H1 (cell line): ENCODE measurements at regions not wholly inside any gene's neighbourhood (a gene's known extent, or its start where the extent isn't known, plus 50 kb on each side); places are given as distances from the start of the nearest gene placed in this dataset.

Experiments used
- EZH2 ChIP-seq: fragments of 200-600 bp; sonication (generic); IDR thresholded peaks from 2 replicates; pipeline ENCODE4 v1.7.1; 2012; ENCODE audit warnings: low read depth, mild to moderate bottlenecking, moderate library complexity, low read length, inconsistent platforms; ENCODE audit not compliant: severe bottlenecking
- POLR2AphosphoS5 ChIP-seq: IDR thresholded peaks from 2 replicates; pipeline ENCODE4 v1.6.1; 2011; ENCODE audit warnings: low read depth, low read length
- RAD21 ChIP-seq, 2 experiments: IDR thresholded peaks in 1 of 2; conservative IDR thresholded peaks in 1 of 2; 2 replicates each; pipeline ENCODE4 v1.6.1; 2011; ENCODE audit warnings: low read depth in 2 of 2, low read length in 2 of 2, improper control_type of control experiment in 1 of 2, inconsistent platforms in 1 of 2, mild to moderate bottlenecking in 1 of 2, moderate library complexity in 1 of 2
- TAF1 ChIP-seq: IDR thresholded peaks from 2 replicates; pipeline ENCODE4 v1.6.1; 2011; ENCODE audit warnings: mild to moderate bottlenecking, low read depth, low read length
- TF ChIP-seq, protein P1 (sequence below): IDR thresholded peaks from 2 replicates; pipeline ENCODE4 v1.6.1; 2012; ENCODE audit warnings: low read length, inconsistent platforms

DNA sequence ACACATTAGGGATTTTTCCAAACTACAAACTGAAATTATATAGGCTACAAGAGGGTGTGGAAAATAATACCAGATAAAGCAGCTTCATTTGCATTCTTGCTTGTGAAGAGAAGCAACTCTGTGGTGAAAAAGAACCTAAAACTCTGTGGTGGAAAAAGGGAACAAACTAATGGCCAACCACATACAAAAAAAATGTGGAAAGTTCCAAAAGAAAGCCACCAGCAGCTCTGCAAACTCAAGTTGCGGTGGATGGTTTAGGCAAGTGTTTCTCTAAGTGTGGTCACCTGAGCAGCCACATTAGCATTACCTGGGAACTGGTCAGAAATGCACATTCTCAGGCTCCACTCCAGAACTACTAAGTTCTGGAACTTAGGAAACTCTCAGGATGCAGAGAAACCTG lies 586.4 kb downstream of the ACTL7B start (continued):
- no peak for TF ChIP-seq TAF1
- no peak for TF ChIP-seq POLR2AphosphoS5
- TF ChIP-seq, protein P1, sequence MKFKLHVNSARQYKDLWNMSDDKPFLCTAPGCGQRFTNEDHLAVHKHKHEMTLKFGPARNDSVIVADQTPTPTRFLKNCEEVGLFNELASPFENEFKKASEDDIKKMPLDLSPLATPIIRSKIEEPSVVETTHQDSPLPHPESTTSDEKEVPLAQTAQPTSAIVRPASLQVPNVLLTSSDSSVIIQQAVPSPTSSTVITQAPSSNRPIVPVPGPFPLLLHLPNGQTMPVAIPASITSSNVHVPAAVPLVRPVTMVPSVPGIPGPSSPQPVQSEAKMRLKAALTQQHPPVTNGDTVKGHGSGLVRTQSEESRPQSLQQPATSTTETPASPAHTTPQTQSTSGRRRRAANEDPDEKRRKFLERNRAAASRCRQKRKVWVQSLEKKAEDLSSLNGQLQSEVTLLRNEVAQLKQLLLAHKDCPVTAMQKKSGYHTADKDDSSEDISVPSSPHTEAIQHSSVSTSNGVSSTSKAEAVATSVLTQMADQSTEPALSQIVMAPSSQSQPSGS = no peak
- no peak for TF ChIP-seq RAD21 (IDR thresholded peaks at IDR 0.05 in 1 of 2, conservative IDR thresholded peaks at IDR 0.05 in 1 of 2; ENCODE audit: low read depth in 2 of 2, low read length in 2 of 2)
- no peak for TF ChIP-seq EZH2
